GM21786 (cell line): ENCODE measurements at regions not wholly inside any gene's neighbourhood (a gene's known extent, or its start where the extent isn't known, plus 50 kb on each side); places are given as distances from the start of the nearest gene placed in this dataset.

Experiments
- ATAC-seq: cut with Tn5 transposase; IDR thresholded peaks from one replicate; pipeline ENCODE4 v1.9.1; 2021; ENCODE audit not compliant: unreplicated experiment

GRCh38 chr20:24813496-24813895, 135.6 kb upstream of the CST7 start:
- no peak for ATAC-seq

- ATAC-seq: no peak
These were observed 135.1 kb upstream of the CST7 start for GRCh38 chr20:24813936-24814335.

GRCh38 chr20:24814556-24815195, 134.4 kb upstream of the CST7 start:
- no peak for ATAC-seq

GRCh38 chr20:24815196-24815815, 133.8 kb upstream of the CST7 start:
- no peak for ATAC-seq

- ATAC-seq: no peak
These were observed 133.1 kb upstream of the CST7 start for GRCh38 chr20:24815931-24816330.

- no peak for ATAC-seq
These were observed 132.6 kb upstream of the CST7 start for GRCh38 chr20:24816431-24816830.

GRCh38 chr20:24816907-24817306, 132.2 kb upstream of the CST7 start:
- no peak for ATAC-seq

GRCh38 chr20:24817351-24817750, 131.7 kb upstream of the CST7 start:
- ATAC-seq: no peak

GRCh38 chr20:24818056-24818455, 131.0 kb upstream of the CST7 start:
- ATAC-seq: no peak

GRCh38 chr20:24819331-24819965, 129.6 kb upstream of the CST7 start:
- no peak for ATAC-seq

GRCh38 chr20:24820345-24820744, 128.7 kb upstream of the CST7 start:
- ATAC-seq: no peak

GRCh38 chr20:24821391-24821790, 127.7 kb upstream of the CST7 start:
- ATAC-seq: no peak

- no peak for ATAC-seq
These were observed 125.8 kb upstream of the CST7 start for GRCh38 chr20:24823176-24823784.

- no peak for ATAC-seq
These were observed 124.9 kb upstream of the CST7 start for GRCh38 chr20:24823989-24824693.

- no peak for ATAC-seq
These were observed 123.5 kb upstream of the CST7 start for GRCh38 chr20:24825591-24825990.

- no peak for ATAC-seq
These were observed 121.3 kb upstream of the CST7 start for GRCh38 chr20:24827603-24828295.

GRCh38 chr20:24828992-24829648, 119.9 kb upstream of the CST7 start:
- no peak for ATAC-seq

GRCh38 chr20:24829649-24830370, 119.3 kb upstream of the CST7 start:
- no peak for ATAC-seq

GRCh38 chr20:24830649-24831048, 118.4 kb upstream of the CST7 start:
- ATAC-seq: no peak

GRCh38 chr20:24831232-24831631, 117.8 kb upstream of the CST7 start:
- no peak for ATAC-seq
